Spleen (tissue), 11 donors: ENCODE measurements at regions not wholly inside any gene's neighbourhood (a gene's known extent, or its start where the extent isn't known, plus 50 kb on each side); places are given as distances from the start of the nearest gene placed in this dataset.

Experiments used
- DNase-seq: peaks from one replicate; pipeline ENCODE4 v3.0.0-alpha.2; 2020
- H3K27ac ChIP-seq, 8 donors: fragments of 200-600 bp; sonication (generic) in 7 of 8; 1 replicate in 4 of 8; 2 replicates in 4 of 8; pipeline versions ENCODE4 v1.5.0 to v1.8.0; 2016 to 2021; ENCODE audit warnings: inconsistent platforms in 4 of 8, mild to moderate bottlenecking in 4 of 8, moderate library complexity in 1 of 8
- H3K27me3 ChIP-seq, 7 donors: fragments of 200-600 bp; sonication (generic) in 6 of 7; replicated peaks in 1 of 7; 1 replicate in 4 of 7; 2 replicates in 3 of 7; pipeline versions ENCODE4 v1.5.0 to v1.8.0; 2016 to 2021; ENCODE audit warnings: inconsistent platforms in 3 of 7, mild to moderate bottlenecking in 1 of 7
- H3K36me3 ChIP-seq, 6 donors: fragments of 200-600 bp; sonication (generic) in 5 of 6; 1 replicate in 4 of 6; 2 replicates in 2 of 6; pipeline versions ENCODE4 v1.5.0 to v1.8.0; 2016 to 2021; ENCODE audit warnings: inconsistent platforms in 2 of 6
- H3K4me1 ChIP-seq, 6 donors: fragments of 200-600 bp; sonication (generic) in 5 of 6; 1 replicate in 3 of 6; 2 replicates in 3 of 6; pipeline versions ENCODE4 v1.5.0 to v1.8.0; 2016 to 2021; ENCODE audit warnings: inconsistent platforms in 3 of 6
- H3K4me3 ChIP-seq, 8 donors: fragments of 200-600 bp; sonication (generic) in 7 of 8; 1 replicate in 4 of 8; 2 replicates in 4 of 8; pipeline versions ENCODE4 v1.5.0 to v1.8.0; 2016 to 2021; ENCODE audit warnings: inconsistent platforms in 4 of 8, mild to moderate bottlenecking in 4 of 8, moderate library complexity in 2 of 8
- H3K9me3 ChIP-seq, 8 donors: fragments of 200-600 bp; sonication (generic) in 7 of 8; 1 replicate in 4 of 8; 2 replicates in 4 of 8; pipeline versions ENCODE4 v1.5.0 to v1.8.0; 2016 to 2021; ENCODE audit warnings: inconsistent platforms in 4 of 8
- CTCF ChIP-seq, 11 experiments: fragments of 200-600 bp in 7 of 11; fragments of 450-650 bp in 4 of 11; sonication (generic) in 4 of 11; IDR thresholded peaks in 8 of 11; conservative IDR thresholded peaks in 3 of 11; 1 replicate in 7 of 11; 2 replicates in 4 of 11; pipeline versions ENCODE4 v1.4.0 to v1.8.0; 2016 to 2021; ENCODE audit warnings: antibody characterized with exemption in 11 of 11, inconsistent platforms in 4 of 11, mild to moderate bottlenecking in 1 of 11
- POLR2A ChIP-seq, 3 donors: fragments of 450-650 bp; IDR thresholded peaks; one replicate each; pipeline ENCODE4 v1.5.1; 2017; ENCODE audit warnings: antibody characterized with exemption in 3 of 3, mild to moderate bottlenecking in 1 of 3
- POLR2AphosphoS5 ChIP-seq, 3 donors: sonication (generic); formaldehyde crosslinking; IDR thresholded peaks; one replicate each; pipeline ENCODE4 v1.5.1; 2017; ENCODE audit warnings: antibody characterized with exemption in 3 of 3
- WGBS, 5 donors: extraction: QIAGEN DNeasy Blood & Tissue Kit in 3 of 5; methylation state at CpG; one replicate each; pipeline versions ENCODE4 v1.1.5 to v1.1.7; 2013 to 2018; 5-methylcytosine and 5-hydroxymethylcytosine counted together
- intact Hi-C: fragments of 100-400 bp; cut with DNase I; formaldehyde crosslinking; loops from one replicate; pipeline ENCODE4 v1.15.0; 2023; ENCODE audit warnings: low total_unique reads
- donor health status: healthy with polysubstance abuse.
- donor health status: DM: no; HTN: no; CAD: no; lungs with moderate emphysema.
- donor health status: DM: no; HTN: no; CAD: no.
- donor health status: Bipolar disorder and iron deficiency.
- donor health status: healthy.
- donor health status: DM: no; HTN: no; CAD: no.
- donor health status: DM: yes; HTN: yes; CAD: no.

DNA sequence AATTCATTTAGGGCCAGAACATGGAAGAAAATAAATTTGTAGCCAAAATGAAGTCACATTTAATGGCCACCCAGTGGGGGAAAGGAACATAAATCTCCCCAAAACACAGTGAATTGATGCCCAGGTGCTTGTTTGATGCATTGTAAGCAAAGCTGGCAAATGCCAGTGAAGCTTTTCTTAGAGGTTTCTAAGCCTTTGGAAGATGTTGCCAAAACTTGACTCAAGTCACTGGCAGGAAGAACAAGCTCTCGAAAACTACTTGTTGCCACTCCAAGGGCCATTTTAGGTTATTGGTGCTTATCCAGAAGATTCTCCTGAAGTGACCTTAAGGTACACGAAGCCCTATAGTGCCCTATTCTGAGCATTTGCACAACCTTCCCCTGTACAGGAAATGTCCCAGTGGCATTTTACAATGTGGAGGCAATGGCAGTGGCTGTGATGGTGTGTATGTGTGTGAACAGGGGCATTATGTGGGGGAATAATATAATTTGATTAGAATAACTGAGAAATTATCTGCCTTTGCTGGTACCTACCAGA is 89.5 kb upstream of the NOVA1 start:
- TF ChIP-seq POLR2A (IDR thresholded peaks at IDR 0.05) (no peak), CTCF (IDR thresholded peaks at IDR 0.05 in 8 of 11, conservative IDR thresholded peaks at IDR 0.05 in 3 of 11) (no peak), POLR2AphosphoS5 (IDR thresholded peaks at IDR 0.05) (no peak)
- WGBS, 5 donors = 55 to 92% (median 72%) methylated on average over 2 of the region's 2 CpGs
- H3K27me3 ChIP-seq = no peaks in the 10 kb centered on the region

GRCh38 chr14:26694521-26694920 is 96.7 kb upstream of the NOVA1 start:
- Histone ChIP-seq H3K36me3 (no peaks in the 10 kb centered on the region), H3K27me3 (no peaks in the 10 kb centered on the region), H3K9me3 (peaks cover 0 to 15% (median 0%) of the 10 kb centered on the region in 8 donors), H3K27ac (no peak overlapping the region), H3K4me3 (no peak overlapping the region), H3K4me1 (no peaks in the 10 kb centered on the region)
- DNase-seq = no peak
- no peak for TF ChIP-seq POLR2AphosphoS5 (IDR thresholded peaks at IDR 0.05)
- TF ChIP-seq CTCF (IDR thresholded peaks at IDR 0.05 in 8 of 11, conservative IDR thresholded peaks at IDR 0.05 in 3 of 11) = no peak
- no peak for TF ChIP-seq POLR2A (IDR thresholded peaks at IDR 0.05)
- intact Hi-C loops = no loop called here

More for the DNA sequence above, 89.5 kb upstream of the NOVA1 start:
- no peaks in the 10 kb centered on the region for H3K4me1 ChIP-seq
- peaks cover 0 to 17% (median 4%) of the 10 kb centered on the region in 8 donors for H3K9me3 ChIP-seq
- H3K36me3 ChIP-seq = no peaks in the 10 kb centered on the region
- H3K4me3 ChIP-seq = no peak overlapping the region
- H3K27ac ChIP-seq = no peak overlapping the region
- intact Hi-C loops = no loop called here
- DNase-seq = no peak

DNA sequence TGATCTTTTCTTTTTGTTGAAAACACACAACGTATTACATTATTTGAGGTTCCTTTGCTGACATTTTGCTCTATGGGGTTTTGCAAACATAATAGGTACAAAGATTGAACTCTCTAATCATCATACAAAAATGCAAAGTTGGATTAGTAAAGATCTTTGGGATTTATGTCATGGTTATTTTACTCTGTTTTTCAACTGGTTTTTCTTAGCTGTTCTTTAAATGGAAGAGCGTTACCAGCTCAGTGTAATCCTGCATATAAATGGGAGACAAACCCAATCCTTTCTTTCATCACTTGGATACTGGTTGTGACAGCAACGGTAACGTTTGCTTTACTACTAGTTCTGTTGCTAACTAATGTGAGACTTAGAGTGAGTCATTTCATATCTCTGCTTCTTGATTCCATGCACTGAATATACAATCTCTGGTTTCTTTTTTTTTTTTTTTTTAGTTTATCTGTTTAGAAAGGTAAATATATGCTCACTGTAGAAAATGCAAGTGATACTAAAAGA is 104.9 kb upstream of the NOVA1 start:
- H3K4me3 ChIP-seq = no peak overlapping the region
- no peak for DNase-seq

More for the DNA sequence above, 104.9 kb upstream of the NOVA1 start:
- Histone ChIP-seq H3K27me3 (no peaks in the 10 kb centered on the region), H3K36me3 (no peaks in the 10 kb centered on the region), H3K9me3 (peaks cover 0 to 9% (median 0%) of the 10 kb centered on the region in 8 donors), H3K4me1 (no peaks in the 10 kb centered on the region), H3K27ac (no peak overlapping the region)
- TF ChIP-seq CTCF (IDR thresholded peaks at IDR 0.05 in 8 of 11, conservative IDR thresholded peaks at IDR 0.05 in 3 of 11) (no peak), POLR2A (IDR thresholded peaks at IDR 0.05) (no peak), POLR2AphosphoS5 (IDR thresholded peaks at IDR 0.05) (no peak)
- WGBS, 5 donors = 67 to 76% (median 68%) methylated on average over 4 of the region's 4 CpGs
- intact Hi-C loops = no loop called here
